K562 (cell line): ENCODE measurements at regions not wholly inside any gene's neighbourhood (a gene's known extent, or its start where the extent isn't known, plus 50 kb on each side); places are given as distances from the start of the nearest gene placed in this dataset.

Experiments
- EP300 ChIP-seq: IDR thresholded peaks from 2 replicates; pipeline ENCODE4 v1.6.1; 2012; ENCODE audit warnings: low read length, improper control_type of control experiment
- GABPB1 ChIP-seq: sonication (generic); formaldehyde crosslinking; IDR thresholded peaks from 2 replicates; pipeline ENCODE4 v1.8.0; 2022; ENCODE audit warnings: mild to moderate bottlenecking, missing genetic modification reagents
- HMG20B ChIP-seq: fragments of 250-450 bp; sonication (Bioruptor Pico); IDR thresholded peaks from 2 replicates; pipeline ENCODE4 v1.5.0; 2021; ENCODE audit warnings: mild to moderate bottlenecking
- NCOR1 ChIP-seq: fragments of 450-650 bp; IDR thresholded peaks from 2 replicates; pipeline ENCODE4 v1.6.1; 2016; ENCODE audit warnings: mild to moderate bottlenecking, moderate library complexity
- NR3C1 ChIP-seq: sonication (generic); formaldehyde crosslinking; IDR thresholded peaks from 2 replicates; pipeline ENCODE4 v1.8.1; 2022; ENCODE audit warnings: missing genetic modification reagents
- NRF1 ChIP-seq, 2 experiments: fragments of 450-650 bp; IDR thresholded peaks in 1 of 2; conservative IDR thresholded peaks in 1 of 2; 2 replicates each; pipeline ENCODE4 v1.6.1; 2014; ENCODE audit warnings: mild to moderate bottlenecking in 2 of 2
- POLR2A ChIP-seq: fragments of 450-650 bp; conservative IDR thresholded peaks from 2 replicates; pipeline ENCODE4 v1.6.1; 2016
- SP1 ChIP-seq: sonication (generic); formaldehyde crosslinking; IDR thresholded peaks from 2 replicates; pipeline ENCODE4 v1.8.1; 2022; ENCODE audit warnings: mild to moderate bottlenecking, missing genetic modification reagents
- ZNF146 ChIP-seq: IDR thresholded peaks from one replicate; pipeline ENCODE4 v1.6.1; 2018; ENCODE audit warnings: missing compliant biosample characterization; ENCODE audit not compliant: unreplicated experiment
- TF ChIP-seq, protein P1 (sequence below), 3 experiments: IDR thresholded peaks in 2 of 3; conservative IDR thresholded peaks in 1 of 3; 2 replicates each; pipeline ENCODE4 v1.5.1; 2011 to 2012; ENCODE audit warnings: low read length in 3 of 3, mild to moderate bottlenecking in 3 of 3, control low read depth in 2 of 3, improper control_type of control experiment in 1 of 3, inconsistent platforms in 1 of 3, low read depth in 1 of 3, mixed read lengths in 1 of 3, moderate library complexity in 1 of 3; ENCODE audit not compliant: insufficient read depth in 2 of 3
- TF ChIP-seq, protein P2 (sequence below): sonication (generic); formaldehyde crosslinking; IDR thresholded peaks from 2 replicates; pipeline ENCODE4 v1.8.0; 2022; ENCODE audit warnings: missing genetic modification reagents, mild to moderate bottlenecking, borderline replicate concordance
- TF ChIP-seq, protein P3 (sequence below): sonication (generic); formaldehyde crosslinking; IDR thresholded peaks from 2 replicates; pipeline ENCODE4 v1.8.0; 2022; ENCODE audit warnings: mild to moderate bottlenecking, low read depth, missing genetic modification reagents

DNA sequence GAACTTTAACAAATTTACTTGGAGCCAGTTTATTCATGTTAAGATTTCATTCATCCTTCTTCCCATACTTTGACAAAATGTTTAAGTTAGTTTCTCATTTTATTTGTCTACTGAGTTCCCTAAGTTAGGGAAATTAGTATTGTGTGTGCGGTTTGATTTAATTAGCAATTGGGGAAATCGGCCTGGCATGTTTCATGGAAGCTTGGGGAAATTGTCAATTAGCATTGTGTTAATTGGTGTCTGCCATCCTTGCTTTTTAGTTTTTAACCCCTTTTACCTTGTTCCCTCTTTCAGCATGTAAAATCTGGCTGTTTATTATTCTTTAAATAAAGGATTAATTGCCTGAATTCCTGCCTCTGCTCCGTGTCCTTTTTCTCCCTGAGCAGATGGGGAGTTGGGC is 279.6 kb downstream of the BCL11A start:
- TF ChIP-seq HMG20B (CRISPR knock-in tag): no peak
- TF ChIP-seq, protein P1, sequence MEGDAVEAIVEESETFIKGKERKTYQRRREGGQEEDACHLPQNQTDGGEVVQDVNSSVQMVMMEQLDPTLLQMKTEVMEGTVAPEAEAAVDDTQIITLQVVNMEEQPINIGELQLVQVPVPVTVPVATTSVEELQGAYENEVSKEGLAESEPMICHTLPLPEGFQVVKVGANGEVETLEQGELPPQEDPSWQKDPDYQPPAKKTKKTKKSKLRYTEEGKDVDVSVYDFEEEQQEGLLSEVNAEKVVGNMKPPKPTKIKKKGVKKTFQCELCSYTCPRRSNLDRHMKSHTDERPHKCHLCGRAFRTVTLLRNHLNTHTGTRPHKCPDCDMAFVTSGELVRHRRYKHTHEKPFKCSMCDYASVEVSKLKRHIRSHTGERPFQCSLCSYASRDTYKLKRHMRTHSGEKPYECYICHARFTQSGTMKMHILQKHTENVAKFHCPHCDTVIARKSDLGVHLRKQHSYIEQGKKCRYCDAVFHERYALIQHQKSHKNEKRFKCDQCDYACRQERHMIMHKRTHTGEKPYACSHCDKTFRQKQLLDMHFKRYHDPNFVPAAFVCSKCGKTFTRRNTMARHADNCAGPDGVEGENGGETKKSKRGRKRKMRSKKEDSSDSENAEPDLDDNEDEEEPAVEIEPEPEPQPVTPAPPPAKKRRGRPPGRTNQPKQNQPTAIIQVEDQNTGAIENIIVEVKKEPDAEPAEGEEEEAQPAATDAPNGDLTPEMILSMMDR (IDR thresholded peaks at IDR 0.05 in 2 of 3, conservative IDR thresholded peaks at IDR 0.05 in 1 of 3; ENCODE audit: insufficient read depth in 2 of 3, low read depth in 1 of 3, low read length in 3 of 3): no peak
- TF ChIP-seq NR3C1: no peak
- TF ChIP-seq, protein P2, sequence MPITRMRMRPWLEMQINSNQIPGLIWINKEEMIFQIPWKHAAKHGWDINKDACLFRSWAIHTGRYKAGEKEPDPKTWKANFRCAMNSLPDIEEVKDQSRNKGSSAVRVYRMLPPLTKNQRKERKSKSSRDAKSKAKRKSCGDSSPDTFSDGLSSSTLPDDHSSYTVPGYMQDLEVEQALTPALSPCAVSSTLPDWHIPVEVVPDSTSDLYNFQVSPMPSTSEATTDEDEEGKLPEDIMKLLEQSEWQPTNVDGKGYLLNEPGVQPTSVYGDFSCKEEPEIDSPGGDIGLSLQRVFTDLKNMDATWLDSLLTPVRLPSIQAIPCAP (CRISPR knock-in tag): no peak
- no peak for TF ChIP-seq GABPB1
- TF ChIP-seq NRF1 (conservative IDR thresholded peaks at IDR 0.05 in 1 of 2, IDR thresholded peaks at IDR 0.05 in 1 of 2): no peak
- no peak for TF ChIP-seq ZNF146 (CRISPR knock-in tag)
- TF ChIP-seq NCOR1: no peak
- no peak for TF ChIP-seq EP300
- TF ChIP-seq POLR2A: no peak
- TF ChIP-seq, protein P3, sequence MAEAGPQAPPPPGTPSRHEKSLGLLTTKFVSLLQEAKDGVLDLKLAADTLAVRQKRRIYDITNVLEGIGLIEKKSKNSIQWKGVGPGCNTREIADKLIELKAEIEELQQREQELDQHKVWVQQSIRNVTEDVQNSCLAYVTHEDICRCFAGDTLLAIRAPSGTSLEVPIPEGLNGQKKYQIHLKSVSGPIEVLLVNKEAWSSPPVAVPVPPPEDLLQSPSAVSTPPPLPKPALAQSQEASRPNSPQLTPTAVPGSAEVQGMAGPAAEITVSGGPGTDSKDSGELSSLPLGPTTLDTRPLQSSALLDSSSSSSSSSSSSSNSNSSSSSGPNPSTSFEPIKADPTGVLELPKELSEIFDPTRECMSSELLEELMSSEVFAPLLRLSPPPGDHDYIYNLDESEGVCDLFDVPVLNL (CRISPR knock-in tag): no peak
- no peak for TF ChIP-seq SP1 (CRISPR knock-in tag)
